ENCODE measurements at regions not wholly inside any gene's neighbourhood (a gene's known extent, or its start where the extent isn't known, plus 50 kb on each side); places are given as distances from the start of the nearest gene placed in this dataset.

GRCh38 chr4:173767650-173768049 lies 237.6 kb upstream of the HAND2 start:
- intact Hi-C loops (cut with DNase I), result no loop called here
- Histone ChIP-seq H3K4me1 (replicated peaks in 1 of 2) (no peaks in the 10 kb centered on the region), H3K36me3 (replicated peaks in 1 of 2) (no peaks in the 10 kb centered on the region), H3K9me3 (replicated peaks in 1 of 3) (no peaks in the 10 kb centered on the region), H3K27me3 (no peaks in the 10 kb centered on the region), H3K4me3 (no peak overlapping the region), H3K27ac (no peak overlapping the region)
- TF ChIP-seq POLR2A (IDR thresholded peaks at IDR 0.05) (no peak), CTCF (IDR thresholded peaks at IDR 0.05) (no peak)
- no peak for DNase-seq
- 62 to 67% (median 66%) methylated on average over 5 of the region's 5 CpGs for WGBS, 4 donors

- intact Hi-C loops (cut with DNase I), result no loop called here
- Histone ChIP-seq H3K36me3 (replicated peaks in 1 of 2) (no peaks in the 10 kb centered on the region), H3K4me3 (no peak overlapping the region), H3K27ac (no peak overlapping the region), H3K27me3 (no peaks in the 10 kb centered on the region), H3K9me3 (replicated peaks in 1 of 3) (no peaks in the 10 kb centered on the region), H3K4me1 (replicated peaks in 1 of 2) (no peaks in the 10 kb centered on the region)
- WGBS, 4 donors, result 24 to 37% (median 34%) methylated on average over 1 of the region's 1 CpG
- no peak for DNase-seq
- TF ChIP-seq CTCF (IDR thresholded peaks at IDR 0.05), result no peak
Observed at GRCh38 chr4:173766171-173766600, 236.2 kb upstream of the HAND2 start.

GRCh38 chr4:173765751-173766150 lies 235.7 kb upstream of the HAND2 start:
- Histone ChIP-seq H3K27me3 (no peaks in the 10 kb centered on the region), H3K36me3 (replicated peaks in 1 of 2) (no peaks in the 10 kb centered on the region), H3K4me1 (replicated peaks in 1 of 2) (no peaks in the 10 kb centered on the region), H3K9me3 (replicated peaks in 1 of 3) (no peaks in the 10 kb centered on the region), H3K27ac (no peak overlapping the region), H3K4me3 (no peak overlapping the region)
- 75 to 84% (median 79%) methylated on average over 4 of the region's 4 CpGs for WGBS, 4 donors
- no peak for TF ChIP-seq CTCF (IDR thresholded peaks at IDR 0.05)
- no peak for TF ChIP-seq POLR2A (IDR thresholded peaks at IDR 0.05)
- no peak for DNase-seq
- intact Hi-C loops (cut with DNase I), result no loop called here

GRCh38 chr4:173763389-173763788 lies 233.4 kb upstream of the HAND2 start:
- no peaks in the 10 kb centered on the region for H3K27me3 ChIP-seq
- no peaks in the 10 kb centered on the region for H3K36me3 ChIP-seq (replicated peaks in 1 of 2)
- H3K9me3 ChIP-seq (replicated peaks in 1 of 3), result no peaks in the 10 kb centered on the region
- no peak overlapping the region for H3K4me3 ChIP-seq
- intact Hi-C loops (cut with DNase I), result no loop called here
- TF ChIP-seq POLR2A (IDR thresholded peaks at IDR 0.05), result no peak
- H3K27ac ChIP-seq, result no peak overlapping the region
- no peak for DNase-seq
- no peaks in the 10 kb centered on the region for H3K4me1 ChIP-seq (replicated peaks in 1 of 2)
- WGBS, 4 donors, result 65 to 75% (median 72%) methylated on average over 4 of the region's 4 CpGs

GRCh38 chr4:173761938-173762337 lies 231.9 kb upstream of the HAND2 start:
- WGBS, 4 donors, result 55 to 73% (median 64%) methylated on average over 5 of the region's 5 CpGs
- no peak for TF ChIP-seq CTCF (IDR thresholded peaks at IDR 0.05)
- TF ChIP-seq POLR2A (IDR thresholded peaks at IDR 0.05), result no peak
- Histone ChIP-seq H3K9me3 (replicated peaks in 1 of 3) (no peaks in the 10 kb centered on the region), H3K36me3 (replicated peaks in 1 of 2) (no peaks in the 10 kb centered on the region), H3K4me3 (no peak overlapping the region), H3K4me1 (replicated peaks in 1 of 2) (no peaks in the 10 kb centered on the region), H3K27me3 (no peaks in the 10 kb centered on the region), H3K27ac (no peak overlapping the region)
- intact Hi-C loops (cut with DNase I), result no loop called here
- no peak for DNase-seq
